OCI-LY3 (cell line): ENCODE measurements at regions not wholly inside any gene's neighbourhood (a gene's known extent, or its start where the extent isn't known, plus 50 kb on each side); places are given as distances from the start of the nearest gene placed in this dataset.

Source experiments
- H2AFZ ChIP-seq: fragments of 200-600, 300-600 bp; shearing (Covaris generic); 2 replicates; pipeline ENCODE4 v1.6.0; 2014; ENCODE audit warnings: antibody characterized with exemption, low read depth, low read length
- H3K27ac ChIP-seq: fragments of 200-600, 300-600 bp; sonication (generic); 2 replicates; pipeline ENCODE4 v1.5.1; 2014; ENCODE audit warnings: mild to moderate bottlenecking, low read length, moderate library complexity, mixed read lengths
- H3K27me3 ChIP-seq: fragments of 200-600, 300-600 bp; sonication (generic); 2 replicates; pipeline ENCODE4 v1.6.1; 2014; ENCODE audit warnings: low read depth, low read length, mixed read lengths
- H3K36me3 ChIP-seq: fragments of 200-600, 300-600 bp; sonication (generic); replicated peaks from 2 replicates; pipeline ENCODE3; 2014; ENCODE audit warnings: low read depth, low read length, mixed read lengths
- H3K4me1 ChIP-seq: fragments of 300-600, 200-600 bp; sonication (generic); 2 replicates; pipeline ENCODE4 v1.6.1; 2014; ENCODE audit warnings: low read length, mixed read lengths
- H3K4me2 ChIP-seq: fragments of 200-600, 300-600 bp; sonication (generic); 2 replicates; pipeline ENCODE4 v1.6.1; 2014; ENCODE audit warnings: low read length, mixed read lengths
- H3K4me3 ChIP-seq: fragments of 300-600, 200-600 bp; sonication (generic); 2 replicates; pipeline ENCODE4 v1.5.1; 2014; ENCODE audit warnings: antibody characterized with exemption, mild to moderate bottlenecking, low read length, moderate library complexity
- H3K79me2 ChIP-seq: fragments of 300-600, 200-600 bp; shearing (Covaris generic); 2 replicates; pipeline ENCODE4 v1.6.1; 2014; ENCODE audit warnings: mild to moderate bottlenecking, low read length, mixed read lengths
- H3K9ac ChIP-seq: fragments of 300-600, 200-600 bp; shearing (Covaris generic); 2 replicates; pipeline ENCODE4 v1.6.0; 2014; ENCODE audit warnings: mild to moderate bottlenecking, low read length, moderate library complexity
- H3K9me3 ChIP-seq: fragments of 200-600, 300-600 bp; shearing (Covaris generic); 2 replicates; pipeline ENCODE4 v1.6.1; 2014; ENCODE audit warnings: low read length, mixed read lengths; ENCODE audit not compliant: insufficient read depth
- H4K20me1 ChIP-seq: fragments of 200-600, 300-600 bp; sonication (generic); 2 replicates; pipeline ENCODE4 v1.6.1; 2016; ENCODE audit warnings: low read length, mixed read lengths; ENCODE audit not compliant: insufficient read depth
- EZH2phosphoT487 ChIP-seq: fragments of 200-600 bp; shearing (Covaris generic); IDR thresholded peaks from 2 replicates; pipeline ENCODE4 v1.6.1; 2018; ENCODE audit warnings: antibody characterized with exemption, mixed run types, low read depth
- TF ChIP-seq, protein P1 (sequence below): fragments of 200-600, 300-600 bp; sonication (generic); IDR thresholded peaks from 2 replicates; pipeline ENCODE4 v1.5.1; 2014; ENCODE audit warnings: antibody characterized with exemption, low read length, low read depth

DNA sequence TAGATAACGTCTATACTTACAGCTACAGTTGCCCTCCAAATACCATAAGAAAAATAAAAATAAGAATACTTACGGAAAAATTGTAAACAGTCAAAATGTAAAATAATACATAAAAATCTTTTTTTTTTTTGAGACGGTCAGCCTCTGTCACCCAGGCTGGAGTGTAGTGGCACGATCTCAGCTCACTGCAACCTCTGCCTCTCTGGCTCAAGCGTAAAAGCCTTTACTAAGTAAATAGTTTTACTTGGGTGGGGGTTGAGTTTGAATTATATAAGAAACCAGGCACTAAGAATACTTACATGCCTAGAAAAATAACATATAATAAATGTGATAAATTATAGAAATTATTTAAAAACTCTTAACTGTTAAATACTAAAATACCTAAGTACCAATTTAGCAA is 1413.0 kb upstream of the PRR20A start:
- Histone ChIP-seq H4K20me1 (no peaks in the 10 kb centered on the region), H3K4me2 (no peak overlapping the region), H3K4me1 (peaks cover 5% of the 10 kb centered on the region), H3K9me3 (0 out of 2 replicates have a peak, but pooled peaks cover 3% of the 10 kb centered on the region), H3K27me3 (no peaks in the 10 kb centered on the region), H3K4me3 (no peak overlapping the region), H3K27ac (no peak overlapping the region), H2AFZ (no peak overlapping the region), H3K36me3 (no peaks in the 10 kb centered on the region), H3K79me2 (no peaks in the 10 kb centered on the region), H3K9ac (no peak overlapping the region)
- no peak for TF ChIP-seq EZH2phosphoT487
- TF ChIP-seq, protein P1, sequence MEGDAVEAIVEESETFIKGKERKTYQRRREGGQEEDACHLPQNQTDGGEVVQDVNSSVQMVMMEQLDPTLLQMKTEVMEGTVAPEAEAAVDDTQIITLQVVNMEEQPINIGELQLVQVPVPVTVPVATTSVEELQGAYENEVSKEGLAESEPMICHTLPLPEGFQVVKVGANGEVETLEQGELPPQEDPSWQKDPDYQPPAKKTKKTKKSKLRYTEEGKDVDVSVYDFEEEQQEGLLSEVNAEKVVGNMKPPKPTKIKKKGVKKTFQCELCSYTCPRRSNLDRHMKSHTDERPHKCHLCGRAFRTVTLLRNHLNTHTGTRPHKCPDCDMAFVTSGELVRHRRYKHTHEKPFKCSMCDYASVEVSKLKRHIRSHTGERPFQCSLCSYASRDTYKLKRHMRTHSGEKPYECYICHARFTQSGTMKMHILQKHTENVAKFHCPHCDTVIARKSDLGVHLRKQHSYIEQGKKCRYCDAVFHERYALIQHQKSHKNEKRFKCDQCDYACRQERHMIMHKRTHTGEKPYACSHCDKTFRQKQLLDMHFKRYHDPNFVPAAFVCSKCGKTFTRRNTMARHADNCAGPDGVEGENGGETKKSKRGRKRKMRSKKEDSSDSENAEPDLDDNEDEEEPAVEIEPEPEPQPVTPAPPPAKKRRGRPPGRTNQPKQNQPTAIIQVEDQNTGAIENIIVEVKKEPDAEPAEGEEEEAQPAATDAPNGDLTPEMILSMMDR = no peak

DNA sequence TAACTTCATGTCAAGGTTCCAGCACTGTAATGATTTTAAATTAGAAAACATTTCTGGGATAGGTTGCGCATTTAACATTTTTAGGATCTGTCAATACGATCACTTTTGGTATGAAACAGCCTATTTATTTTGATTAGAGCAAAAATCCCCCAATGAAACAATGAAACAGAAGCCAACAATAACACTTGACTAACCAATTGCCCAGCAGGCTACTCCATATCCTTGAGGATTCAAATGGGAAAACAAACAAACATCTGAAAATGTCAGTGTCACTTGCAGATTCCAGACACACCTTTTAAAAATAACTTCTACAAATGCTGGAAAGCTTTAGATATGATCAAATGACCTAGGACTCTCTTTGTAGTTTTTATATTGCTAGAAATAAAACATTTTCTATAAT is 1412.5 kb upstream of the PRR20A start:
- Histone ChIP-seq H3K79me2 (no peaks in the 10 kb centered on the region), H3K4me1 (peaks cover 6% of the 10 kb centered on the region), H3K27ac (no peak overlapping the region), H3K36me3 (no peaks in the 10 kb centered on the region), H3K4me2 (no peak overlapping the region), H4K20me1 (no peaks in the 10 kb centered on the region), H3K27me3 (no peaks in the 10 kb centered on the region), H2AFZ (no peak overlapping the region), H3K9me3 (0 out of 2 replicates have a peak, but pooled peaks cover 3% of the 10 kb centered on the region), H3K4me3 (no peak overlapping the region), H3K9ac (no peak overlapping the region)
- TF ChIP-seq, protein P1 = no peak
- no peak for TF ChIP-seq EZH2phosphoT487

DNA sequence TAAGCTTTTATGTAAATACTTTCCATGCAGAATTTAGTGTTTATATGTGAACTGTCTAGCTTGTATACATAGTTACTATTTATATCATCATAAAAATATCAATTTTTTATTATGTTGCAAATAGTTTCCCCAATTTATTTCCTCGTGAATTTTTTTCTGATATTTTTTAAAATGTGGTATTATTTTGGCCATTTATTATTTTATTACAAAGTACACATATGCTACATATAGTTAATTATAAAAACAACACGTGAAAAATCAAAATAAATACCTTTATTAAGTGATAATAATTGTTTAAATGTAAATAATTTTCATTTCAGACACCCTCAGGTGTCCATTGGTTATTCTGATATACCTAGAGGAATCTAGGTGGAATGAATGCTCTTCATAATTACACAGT is 1394.9 kb upstream of the PRR20A start:
- Histone ChIP-seq H3K27me3 (no peaks in the 10 kb centered on the region), H3K79me2 (no peaks in the 10 kb centered on the region), H3K27ac (no peak overlapping the region), H3K4me3 (no peak overlapping the region), H3K4me1 (no peaks in the 10 kb centered on the region), H4K20me1 (no peaks in the 10 kb centered on the region), H3K9ac (no peak overlapping the region), H3K36me3 (no peaks in the 10 kb centered on the region), H2AFZ (no peak overlapping the region), H3K9me3 (no peaks in the 10 kb centered on the region), H3K4me2 (no peak overlapping the region)
- TF ChIP-seq EZH2phosphoT487 = no peak
- TF ChIP-seq, protein P1 = no peak

DNA sequence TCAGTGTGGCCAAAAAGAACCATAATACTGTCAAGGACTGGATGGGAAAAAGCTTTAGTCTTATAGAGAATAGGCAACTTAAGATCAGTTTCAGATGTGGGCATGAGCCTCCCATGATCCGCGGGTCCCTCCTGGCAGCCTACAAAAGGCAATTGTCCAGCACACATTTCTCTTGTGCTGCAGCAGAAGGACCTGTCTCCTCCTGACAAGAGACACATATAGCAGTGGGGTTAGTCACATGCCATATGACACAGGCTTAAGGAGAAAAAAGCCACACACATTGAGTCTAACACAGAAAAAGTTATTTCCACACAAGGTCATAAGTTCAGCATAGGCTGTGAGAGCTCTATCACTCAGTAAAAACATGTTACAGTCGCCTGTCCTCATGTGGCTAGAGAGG is 1378.7 kb upstream of the PRR20A start:
- H4K20me1 ChIP-seq = no peaks in the 10 kb centered on the region
- peak overlapping the region; percentile 73 for H2AFZ ChIP-seq
- peak overlapping the region; percentile 45 for H3K4me3 ChIP-seq

More for the DNA sequence above, 1378.7 kb upstream of the PRR20A start:
- H3K4me2 ChIP-seq = peak overlapping the region; percentile 36
- H3K27me3 ChIP-seq = no peaks in the 10 kb centered on the region
- no peak overlapping the region for H3K27ac ChIP-seq
- H3K9ac ChIP-seq = 0 out of 2 replicates have a peak overlapping the region, but pooled peaks have one; percentile 10
- no peaks in the 10 kb centered on the region for H3K9me3 ChIP-seq
- no peaks in the 10 kb centered on the region for H3K4me1 ChIP-seq
- TF ChIP-seq, protein P1 = no peak
- TF ChIP-seq EZH2phosphoT487 = no peak
- H3K36me3 ChIP-seq = no peaks in the 10 kb centered on the region
- H3K79me2 ChIP-seq = no peaks in the 10 kb centered on the region
